HG02571 (cell line): ENCODE measurements at regions not wholly inside any gene's neighbourhood (a gene's known extent, or its start where the extent isn't known, plus 50 kb on each side); places are given as distances from the start of the nearest gene placed in this dataset.
"Not testable (repeated sequence)": the region's sequence is repeated elsewhere in the genome, so short reads cannot be mapped to it uniquely, and the experiment has no call there.

Experiments
- ATAC-seq: cut with Tn5 transposase; IDR thresholded peaks from one replicate; pipeline ENCODE4 v1.9.1; 2021; ENCODE audit warnings: mild to moderate bottlenecking, moderate library complexity; ENCODE audit not compliant: unreplicated experiment

GRCh38 chr18:40355726-40356125 lies 1599.3 kb upstream of the PIK3C3 start:
- ATAC-seq, result no peak

- ATAC-seq, result no peak
Measured at GRCh38 chr18:40348196-40348595, 1606.8 kb upstream of the PIK3C3 start.

GRCh38 chr18:40347261-40347660 lies 1607.8 kb upstream of the PIK3C3 start:
- ATAC-seq, result no peak

GRCh38 chr18:40346146-40346545 lies 1608.9 kb upstream of the PIK3C3 start:
- ATAC-seq, result no peak

- no peak for ATAC-seq
Measured at GRCh38 chr18:40341701-40342100, 1613.3 kb upstream of the PIK3C3 start.

GRCh38 chr18:40338284-40338683 lies 1616.8 kb upstream of the PIK3C3 start:
- no peak for ATAC-seq

GRCh38 chr18:40326985-40327384 lies 1628.0 kb upstream of the PIK3C3 start:
- no peak for ATAC-seq

GRCh38 chr18:40325988-40326387 lies 1629.0 kb upstream of the PIK3C3 start:
- ATAC-seq, result no peak

- no peak for ATAC-seq
Measured at GRCh38 chr18:40314199-40314598, 1640.8 kb upstream of the PIK3C3 start.

GRCh38 chr18:40313030-40313642 lies 1641.9 kb upstream of the PIK3C3 start:
- ATAC-seq, result no peak

GRCh38 chr18:40307627-40308026 lies 1647.4 kb upstream of the PIK3C3 start:
- no peak for ATAC-seq

- ATAC-seq, result no peak
Measured at GRCh38 chr18:40296717-40297413, 1658.2 kb upstream of the PIK3C3 start.

- ATAC-seq, result no peak
Measured at GRCh38 chr18:40292985-40293710, 1661.9 kb upstream of the PIK3C3 start.

GRCh38 chr18:40283560-40283959 lies 1671.5 kb upstream of the PIK3C3 start:
- ATAC-seq, result no peak

- not testable (repeated sequence) for ATAC-seq
Measured at GRCh38 chr18:40281356-40281755, 1673.7 kb upstream of the PIK3C3 start.

- no peak for ATAC-seq
Measured at GRCh38 chr18:40274618-40275196, 1680.3 kb upstream of the PIK3C3 start.

- ATAC-seq, result no peak
Measured at GRCh38 chr18:40272630-40273231, 1682.3 kb upstream of the PIK3C3 start.

- ATAC-seq, result no peak
Measured at GRCh38 chr18:40259115-40259835, 1695.8 kb upstream of the PIK3C3 start.

- no peak for ATAC-seq
Measured at GRCh38 chr18:40258311-40258710, 1696.7 kb upstream of the PIK3C3 start.

GRCh38 chr18:40250236-40250635 lies 1704.8 kb upstream of the PIK3C3 start:
- ATAC-seq, result no peak
